ENCODE measurements at regions not wholly inside any gene's neighbourhood (a gene's known extent, or its start where the extent isn't known, plus 50 kb on each side); places are given as distances from the start of the nearest gene placed in this dataset.

GRCh38 chr18:61107113-61107512, 226.1 kb upstream of the CDH20 start:
- no peak overlapping the region for H3K9ac ChIP-seq (ENCODE audit: extremely low read depth, insufficient read length, low read length)
- H2BK12ac ChIP-seq (ENCODE audit: insufficient read length, low read depth, low read length): no peak overlapping the region
- H3K27ac Mint-ChIP-seq: no peak overlapping the region
- H2AFZ ChIP-seq (ENCODE audit: low read length): no peak overlapping the region
- no peak overlapping the region for H2BK15ac ChIP-seq (ENCODE audit: low read depth, low read length)
- no peaks in the 10 kb centered on the region for H3K9me3 ChIP-seq (ENCODE audit: control insufficient read depth, low read depth, low read length)
- H3K79me1 ChIP-seq (ENCODE audit: insufficient read depth, low read depth, low read length, poor library complexity, severe bottlenecking): no peaks in the 10 kb centered on the region
- no peak overlapping the region for H2BK5ac ChIP-seq (ENCODE audit: insufficient read length, low read length)
- no peaks in the 10 kb centered on the region for H3K79me2 ChIP-seq (ENCODE audit: insufficient read depth, low read length)
- no peak overlapping the region for H2AK5ac ChIP-seq (ENCODE audit: insufficient read length, low read length)
- no peak overlapping the region for H3K56ac ChIP-seq (ENCODE audit: insufficient read length, low read depth, low read length)
- H3K4ac ChIP-seq (ENCODE audit: low read depth, low read length): no peak overlapping the region
- H3K27me3 Mint-ChIP-seq (ENCODE audit: low read depth): no peaks in the 10 kb centered on the region
- no peaks in the 10 kb centered on the region for H3K36me3 Mint-ChIP-seq (ENCODE audit: insufficient read depth in 1 of 3, low read depth in 3 of 3)
- H3T11ph ChIP-seq (ENCODE audit: low read length): no peak overlapping the region
- no peak overlapping the region for H4K91ac ChIP-seq (ENCODE audit: insufficient read length, low read depth, low read length)
- H3K23ac ChIP-seq (ENCODE audit: insufficient read length, low read depth, low read length): no peak overlapping the region
- TF ChIP-seq, protein P1, sequence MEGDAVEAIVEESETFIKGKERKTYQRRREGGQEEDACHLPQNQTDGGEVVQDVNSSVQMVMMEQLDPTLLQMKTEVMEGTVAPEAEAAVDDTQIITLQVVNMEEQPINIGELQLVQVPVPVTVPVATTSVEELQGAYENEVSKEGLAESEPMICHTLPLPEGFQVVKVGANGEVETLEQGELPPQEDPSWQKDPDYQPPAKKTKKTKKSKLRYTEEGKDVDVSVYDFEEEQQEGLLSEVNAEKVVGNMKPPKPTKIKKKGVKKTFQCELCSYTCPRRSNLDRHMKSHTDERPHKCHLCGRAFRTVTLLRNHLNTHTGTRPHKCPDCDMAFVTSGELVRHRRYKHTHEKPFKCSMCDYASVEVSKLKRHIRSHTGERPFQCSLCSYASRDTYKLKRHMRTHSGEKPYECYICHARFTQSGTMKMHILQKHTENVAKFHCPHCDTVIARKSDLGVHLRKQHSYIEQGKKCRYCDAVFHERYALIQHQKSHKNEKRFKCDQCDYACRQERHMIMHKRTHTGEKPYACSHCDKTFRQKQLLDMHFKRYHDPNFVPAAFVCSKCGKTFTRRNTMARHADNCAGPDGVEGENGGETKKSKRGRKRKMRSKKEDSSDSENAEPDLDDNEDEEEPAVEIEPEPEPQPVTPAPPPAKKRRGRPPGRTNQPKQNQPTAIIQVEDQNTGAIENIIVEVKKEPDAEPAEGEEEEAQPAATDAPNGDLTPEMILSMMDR (conservative IDR thresholded peaks at IDR 0.05): no peak
- H3K23me2 ChIP-seq (ENCODE audit: insufficient read length, low read depth, low read length, poor library complexity, severe bottlenecking): no peaks in the 10 kb centered on the region
- no peak overlapping the region for H2BK20ac ChIP-seq (ENCODE audit: low read depth, low read length, poor library complexity, severe bottlenecking)
- H3K18ac ChIP-seq (ENCODE audit: insufficient read length, low read depth, low read length): no peak overlapping the region
- H2BK120ac ChIP-seq (ENCODE audit: low read depth, low read length, poor library complexity, severe bottlenecking): no peak overlapping the region
- H3K27ac ChIP-seq (ENCODE audit: insufficient read length, low read depth, low read length): no peak overlapping the region
- no peak overlapping the region for H3K14ac ChIP-seq (ENCODE audit: insufficient read depth, low read length)
- H3K9me3 Mint-ChIP-seq: no peaks in the 10 kb centered on the region
- no peaks in the 10 kb centered on the region for H4K20me1 ChIP-seq (ENCODE audit: control insufficient read depth, insufficient read depth, insufficient read length)
- H4K5ac ChIP-seq (ENCODE audit: insufficient read length, low read depth, low read length): no peak overlapping the region
- no peaks in the 10 kb centered on the region for H3K4me1 Mint-ChIP-seq
- no peak overlapping the region for H4K8ac ChIP-seq (replicated peaks; ENCODE audit: insufficient read length, low read depth, low read length)
- no peaks in the 10 kb centered on the region for H3K4me1 ChIP-seq (ENCODE audit: insufficient read depth, low read length)
- H3K27me3 ChIP-seq (ENCODE audit: insufficient read depth, low read length): no peaks in the 10 kb centered on the region
- DNase-seq: no peak
- no CpG with 5 or more reads among the region's 1 CpG for WGBS (ENCODE audit: extremely low coverage, insufficient read length, low lambda C conversion rate)
- no peak overlapping the region for H3K4me2 ChIP-seq (ENCODE audit: insufficient read depth, insufficient read length, low read length)
- H3K4me3 Mint-ChIP-seq: no peak overlapping the region
